ENCODE measurements at regions not wholly inside any gene's neighbourhood (a gene's known extent, or its start where the extent isn't known, plus 50 kb on each side); places are given as distances from the start of the nearest gene placed in this dataset.

- no peak for TF ChIP-seq ZBTB40 (IDR thresholded peaks at IDR 0.05)
- no peak for TF ChIP-seq ZBTB40 (CRISPR knock-in tag; IDR thresholded peaks at IDR 0.05)
- no peak for TF ChIP-seq ZNF333 (CRISPR knock-in tag; IDR thresholded peaks at IDR 0.05; ENCODE audit: borderline replicate concordance)
- TF ChIP-seq HNF1B (CRISPR knock-in tag; IDR thresholded peaks at IDR 0.05) = no peak
- TF ChIP-seq ARID4A (CRISPR knock-in tag; IDR thresholded peaks at IDR 0.05; ENCODE audit: borderline replicate concordance) = no peak
- TF ChIP-seq MTF2 (CRISPR knock-in tag; IDR thresholded peaks at IDR 0.05; ENCODE audit: borderline replicate concordance) = no peak
- no peak for TF ChIP-seq ZNF577 (CRISPR knock-in tag; IDR thresholded peaks at IDR 0.05; ENCODE audit: borderline replicate concordance, low read depth)
- TF ChIP-seq IKZF1 (IDR thresholded peaks at IDR 0.05) = no peak
- no peak for TF ChIP-seq HNRNPL (IDR thresholded peaks at IDR 0.05; ENCODE audit: low read depth, low read length)
- TF ChIP-seq KDM5B (CRISPR knock-in tag; IDR thresholded peaks at IDR 0.05; ENCODE audit: borderline replicate concordance) = no peak
- TF ChIP-seq NFKBIZ (CRISPR knock-in tag; IDR thresholded peaks at IDR 0.05) = no peak
- no peak for TF ChIP-seq KLF11 (CRISPR knock-in tag; IDR thresholded peaks at IDR 0.05)
- no peak for TF ChIP-seq FOXP4 (CRISPR knock-in tag; IDR thresholded peaks at IDR 0.05)
Measured at GRCh38 chr2:6531304-6531703, 334.4 kb downstream of the CMPK2 start (continued).

All from HepG2 (cell line).